Prostate gland (tissue), 2 donors: ENCODE measurements at regions not wholly inside any gene's neighbourhood (a gene's known extent, or its start where the extent isn't known, plus 50 kb on each side); places are given as distances from the start of the nearest gene placed in this dataset.

Experiments
- DNase-seq: peaks from one replicate; pipeline ENCODE4 v3.0.0-alpha.2; 2019; ENCODE audit warnings: low spot score
- H3K27ac ChIP-seq, 2 donors: fragments of 200-600 bp; sonication (generic); 2 replicates each; pipeline ENCODE4 v1.5.1; 2017 to 2019
- H3K27me3 ChIP-seq: fragments of 200-600 bp; sonication (generic); replicated peaks from 2 replicates; pipeline ENCODE4 v1.5.1; 2019; ENCODE audit not compliant: insufficient read depth
- H3K36me3 ChIP-seq, 2 donors: fragments of 200-600 bp; sonication (generic); 1 replicate in 1 of 2; 2 replicates in 1 of 2; pipeline versions ENCODE4 v1.5.1 to v1.8.1; 2017 to 2019
- H3K4me1 ChIP-seq: fragments of 200-600 bp; sonication (generic); replicated peaks from 2 replicates; pipeline ENCODE4 v1.5.1; 2019
- H3K4me3 ChIP-seq, 2 donors: fragments of 200-600 bp; sonication (generic); 2 replicates each; pipeline ENCODE4 v1.5.1; 2017 to 2019
- H3K9me3 ChIP-seq: fragments of 200-600 bp; sonication (generic); 2 replicates; pipeline ENCODE4 v1.5.1; 2017
- POLR2A ChIP-seq: fragments of 450-650 bp; IDR thresholded peaks from one replicate; pipeline ENCODE4 v1.6.1; 2016; ENCODE audit warnings: antibody characterized with exemption, mild to moderate bottlenecking
- POLR2AphosphoS5 ChIP-seq: sonication (generic); formaldehyde crosslinking; IDR thresholded peaks from one replicate; pipeline ENCODE4 v1.6.1; 2017; ENCODE audit warnings: antibody characterized with exemption
- WGBS: methylation state at CpG from one replicate; pipeline ENCODE4 v1.1.5; 2018; 5-methylcytosine and 5-hydroxymethylcytosine counted together
- intact Hi-C: fragments of 100-400 bp; cut with DNase I; formaldehyde crosslinking; loops from one replicate; pipeline ENCODE4 v1.14.2; 2022
- TF ChIP-seq, protein P1 (sequence below), 4 experiments: fragments of 200-600 bp in 2 of 4; fragments of 450-650 bp in 2 of 4; sonication (generic) in 2 of 4; IDR thresholded peaks; 1 replicate in 3 of 4; 2 replicates in 1 of 4; pipeline ENCODE4 v1.5.1; 2016 to 2019; ENCODE audit warnings: antibody characterized with exemption in 4 of 4, mild to moderate bottlenecking in 2 of 4, moderate library complexity in 2 of 4

- H3K27ac ChIP-seq, result no peak overlapping the region
- DNase-seq, result no peak
- TF ChIP-seq, protein P1, sequence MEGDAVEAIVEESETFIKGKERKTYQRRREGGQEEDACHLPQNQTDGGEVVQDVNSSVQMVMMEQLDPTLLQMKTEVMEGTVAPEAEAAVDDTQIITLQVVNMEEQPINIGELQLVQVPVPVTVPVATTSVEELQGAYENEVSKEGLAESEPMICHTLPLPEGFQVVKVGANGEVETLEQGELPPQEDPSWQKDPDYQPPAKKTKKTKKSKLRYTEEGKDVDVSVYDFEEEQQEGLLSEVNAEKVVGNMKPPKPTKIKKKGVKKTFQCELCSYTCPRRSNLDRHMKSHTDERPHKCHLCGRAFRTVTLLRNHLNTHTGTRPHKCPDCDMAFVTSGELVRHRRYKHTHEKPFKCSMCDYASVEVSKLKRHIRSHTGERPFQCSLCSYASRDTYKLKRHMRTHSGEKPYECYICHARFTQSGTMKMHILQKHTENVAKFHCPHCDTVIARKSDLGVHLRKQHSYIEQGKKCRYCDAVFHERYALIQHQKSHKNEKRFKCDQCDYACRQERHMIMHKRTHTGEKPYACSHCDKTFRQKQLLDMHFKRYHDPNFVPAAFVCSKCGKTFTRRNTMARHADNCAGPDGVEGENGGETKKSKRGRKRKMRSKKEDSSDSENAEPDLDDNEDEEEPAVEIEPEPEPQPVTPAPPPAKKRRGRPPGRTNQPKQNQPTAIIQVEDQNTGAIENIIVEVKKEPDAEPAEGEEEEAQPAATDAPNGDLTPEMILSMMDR (IDR thresholded peaks at IDR 0.05), result no peak
- TF ChIP-seq POLR2AphosphoS5 (no peak), POLR2A (no peak)
- H3K9me3 ChIP-seq, result no peaks in the 10 kb centered on the region
- no peaks in the 10 kb centered on the region for H3K27me3 ChIP-seq
- WGBS, result 54% methylated on average over 3 of the region's 3 CpGs
- intact Hi-C loops, result no loop called here
- no peak overlapping the region for H3K4me3 ChIP-seq
- H3K36me3 ChIP-seq, result no peaks in the 10 kb centered on the region
- H3K4me1 ChIP-seq, result no peaks in the 10 kb centered on the region
These were observed 90.9 kb upstream of the RGS18 start for GRCh38 chr1:192067360-192067759.

- Histone ChIP-seq H3K36me3 (no peaks in the 10 kb centered on the region), H3K4me1 (no peaks in the 10 kb centered on the region), H3K9me3 (no peaks in the 10 kb centered on the region), H3K27me3 (no peaks in the 10 kb centered on the region), H3K4me3 (no peak overlapping the region), H3K27ac (no peak overlapping the region)
- WGBS, result 93% methylated on average over 2 of the region's 2 CpGs
- intact Hi-C loops, result no loop called here
- no peak for DNase-seq
- TF ChIP-seq, protein P1 (IDR thresholded peaks at IDR 0.05), result no peak
- TF ChIP-seq POLR2AphosphoS5 (no peak), POLR2A (no peak)
These were observed 88.0 kb upstream of the RGS18 start for GRCh38 chr1:192070213-192070612.

DNA sequence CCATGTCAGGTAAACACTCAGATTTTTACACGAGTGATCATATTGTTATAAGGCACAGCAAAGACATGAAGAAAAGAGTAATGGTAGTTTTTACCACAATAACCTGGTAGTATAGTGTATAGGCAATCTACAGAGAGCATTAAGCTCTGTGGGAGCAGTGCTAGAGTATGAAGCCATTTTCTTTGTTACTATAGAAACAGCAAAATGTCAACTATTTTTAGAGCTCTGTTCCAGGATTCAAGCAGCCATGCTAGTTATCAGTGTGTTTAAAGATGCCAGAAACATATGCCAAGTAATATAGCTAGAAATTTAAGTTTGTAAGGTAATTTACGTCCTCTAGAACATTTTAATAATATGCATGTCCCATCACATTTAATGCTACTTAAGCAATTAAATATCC, 77.6 kb upstream of the RGS18 start:
- Histone ChIP-seq H3K4me1 (no peaks in the 10 kb centered on the region), H3K27me3 (no peaks in the 10 kb centered on the region), H3K36me3 (no peaks in the 10 kb centered on the region), H3K4me3 (no peak overlapping the region), H3K9me3 (no peaks in the 10 kb centered on the region), H3K27ac (no peak overlapping the region)
- intact Hi-C loops, result no loop called here
- TF ChIP-seq POLR2AphosphoS5, result no peak
- no peak for TF ChIP-seq POLR2A
- TF ChIP-seq, protein P1 (IDR thresholded peaks at IDR 0.05), result no peak
- 64% methylated on average over 2 of the region's 2 CpGs for WGBS
- no peak for DNase-seq

DNA sequence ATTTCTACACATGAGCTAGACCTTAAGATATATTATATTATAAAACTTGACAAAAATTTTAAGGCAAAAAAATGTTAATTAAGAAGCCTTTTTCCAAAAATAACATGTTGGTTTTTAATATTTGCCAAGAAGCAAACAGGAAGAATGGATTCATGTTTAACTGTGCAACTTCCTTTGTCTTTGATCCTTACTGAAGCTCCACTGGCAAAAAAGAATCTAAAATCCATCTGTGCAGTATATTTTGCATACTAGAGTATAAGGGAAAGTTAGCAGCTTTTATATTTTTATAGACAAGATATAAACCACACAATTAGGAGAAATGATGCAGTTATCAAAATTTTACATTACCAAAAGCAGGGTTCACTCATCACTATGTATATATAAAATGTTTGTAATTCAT, 76.9 kb upstream of the RGS18 start:
- Histone ChIP-seq H3K27ac (no peak overlapping the region), H3K36me3 (no peaks in the 10 kb centered on the region), H3K4me1 (no peaks in the 10 kb centered on the region), H3K9me3 (no peaks in the 10 kb centered on the region), H3K4me3 (no peak overlapping the region), H3K27me3 (no peaks in the 10 kb centered on the region)
- intact Hi-C loops, result no loop called here
- no peak for DNase-seq
- TF ChIP-seq POLR2AphosphoS5 (no peak), POLR2A (no peak)
- TF ChIP-seq, protein P1 (IDR thresholded peaks at IDR 0.05), result no peak

DNA sequence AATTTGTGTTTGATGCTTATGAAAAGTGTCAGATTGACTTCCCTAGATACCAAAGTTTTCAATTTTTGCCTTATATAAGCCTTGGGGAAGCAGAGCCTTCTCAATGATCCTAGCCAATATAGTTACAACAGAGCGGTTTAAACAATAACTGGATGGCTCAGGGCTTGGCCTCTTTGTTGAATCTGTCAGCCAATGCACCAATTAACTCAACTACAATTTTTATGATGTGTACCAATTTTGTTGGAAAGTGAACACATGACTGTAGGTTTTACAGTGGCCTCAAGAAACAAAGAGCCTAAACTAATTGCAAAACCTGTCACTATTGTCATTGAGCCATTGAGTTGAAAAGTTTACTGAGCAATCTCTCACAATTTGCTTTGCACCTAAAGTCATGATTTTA, 71.6 kb upstream of the RGS18 start:
- H3K27me3 ChIP-seq, result no peaks in the 10 kb centered on the region
- no peaks in the 10 kb centered on the region for H3K4me1 ChIP-seq
- H3K4me3 ChIP-seq, result no peak overlapping the region
- intact Hi-C loops, result no loop called here
- H3K9me3 ChIP-seq, result no peaks in the 10 kb centered on the region
- WGBS, result 23% methylated on average over 1 of the region's 1 CpG
- H3K27ac ChIP-seq, result no peak overlapping the region
- no peak for DNase-seq
- TF ChIP-seq POLR2A, result no peak
- TF ChIP-seq, protein P1 (IDR thresholded peaks at IDR 0.05), result no peak
- no peak for TF ChIP-seq POLR2AphosphoS5
- no peaks in the 10 kb centered on the region for H3K36me3 ChIP-seq
